NCI-H69 (cell line): ENCODE measurements at regions not wholly inside any gene's neighbourhood (a gene's known extent, or its start where the extent isn't known, plus 50 kb on each side); places are given as distances from the start of the nearest gene placed in this dataset.

Experiments
- DNase-seq: peaks from one replicate; lab custom pipeline; 2025; lab: John Stamatoyannopoulos, UW

DNA sequence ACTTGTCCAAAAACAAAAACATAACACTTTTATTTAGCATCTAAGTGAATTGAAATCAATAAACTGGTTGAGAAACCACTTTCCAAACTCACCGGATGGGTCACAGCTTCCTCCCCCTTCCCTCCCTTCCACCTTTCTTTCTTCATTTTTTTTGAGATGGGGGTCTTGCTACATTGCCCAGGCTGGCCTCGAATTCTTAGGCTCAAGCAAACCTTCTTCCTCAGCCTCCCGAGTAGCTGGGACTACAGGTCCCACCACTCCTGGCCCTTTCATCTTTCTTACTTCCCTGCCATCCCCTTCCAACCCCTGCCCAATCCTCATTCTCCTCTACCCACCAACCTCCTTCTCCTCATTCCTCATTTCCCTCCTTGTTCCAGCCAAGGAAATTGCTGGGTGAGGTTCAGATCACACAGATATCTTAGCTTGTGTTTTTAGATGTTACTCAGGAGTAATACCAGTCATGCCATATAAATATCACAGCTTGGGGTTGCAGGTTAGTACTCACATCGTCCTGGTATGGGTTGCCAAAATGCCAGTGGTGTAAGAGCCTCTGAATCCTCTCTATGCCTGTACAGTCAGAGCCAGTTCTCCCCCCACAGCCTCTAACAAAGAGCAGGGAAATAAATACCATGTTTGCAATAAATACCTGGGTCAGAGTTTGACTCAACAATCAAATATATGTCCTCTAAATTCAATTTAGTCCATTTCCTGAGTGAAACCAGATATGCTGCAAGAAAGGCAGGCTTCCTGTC is 132.7 kb upstream of the NDUFV2 start:
- DNase-seq, result no peak

DNA sequence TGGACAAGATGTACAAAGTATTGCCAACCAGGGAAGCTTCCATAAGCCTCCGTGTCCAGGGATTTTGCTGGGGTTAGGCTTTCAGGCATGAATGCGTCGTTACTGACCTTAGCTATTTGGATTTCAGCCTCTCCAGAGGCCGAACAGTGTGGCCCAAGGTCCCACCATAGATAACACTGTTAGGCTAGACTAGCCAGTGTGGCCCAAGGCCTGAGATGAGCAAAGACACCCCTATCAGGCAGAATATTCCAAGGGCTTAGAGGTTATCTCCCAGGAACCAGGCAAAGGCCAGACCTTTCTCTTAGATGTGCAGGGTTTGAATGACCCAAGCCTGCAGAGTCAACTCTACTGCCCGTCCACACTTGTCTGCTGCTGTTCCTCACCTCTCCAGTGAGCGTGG is 131.7 kb upstream of the NDUFV2 start:
- DNase-seq, result no peak

DNA sequence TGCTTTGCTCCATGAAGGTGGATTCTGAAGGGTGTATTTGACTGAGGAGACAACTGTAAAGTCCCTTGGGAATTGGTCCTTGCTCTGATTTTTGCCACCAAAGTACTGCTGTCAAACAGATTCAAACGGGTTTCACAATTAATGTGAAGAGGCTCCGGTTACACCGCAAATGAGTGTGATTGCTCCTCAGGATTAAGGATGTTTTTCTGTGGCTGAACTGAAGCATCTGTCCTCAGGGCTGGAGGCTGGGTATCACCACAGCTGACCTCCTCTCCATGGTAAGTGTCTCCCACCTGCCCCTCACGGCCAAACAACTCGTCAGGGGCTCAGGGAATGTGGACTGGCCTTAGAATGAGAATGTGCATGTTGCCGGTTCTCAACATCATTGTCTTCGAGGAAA is 130.4 kb upstream of the NDUFV2 start:
- DNase-seq, result peak; percentile 35

DNA sequence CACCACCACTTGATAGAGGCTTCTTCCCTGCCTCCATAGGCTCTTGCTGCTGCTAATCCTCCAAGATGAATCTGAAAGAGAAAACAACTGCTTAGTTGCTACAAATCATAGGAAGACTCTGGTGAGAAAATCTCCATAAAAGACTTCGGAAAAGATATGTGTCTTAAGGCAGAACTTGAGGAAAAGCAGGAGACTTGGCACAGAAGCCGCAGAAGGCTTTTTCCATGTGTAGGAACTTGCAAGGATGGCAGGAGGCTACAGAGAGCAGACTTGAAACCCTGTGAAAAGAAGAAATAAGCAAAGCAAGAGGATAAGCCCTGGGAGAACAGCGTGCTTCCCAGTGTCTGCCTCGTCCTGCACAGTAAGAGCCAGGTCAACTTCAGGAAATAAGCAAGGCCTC is 128.2 kb upstream of the NDUFV2 start:
- DNase-seq, result no peak

DNA sequence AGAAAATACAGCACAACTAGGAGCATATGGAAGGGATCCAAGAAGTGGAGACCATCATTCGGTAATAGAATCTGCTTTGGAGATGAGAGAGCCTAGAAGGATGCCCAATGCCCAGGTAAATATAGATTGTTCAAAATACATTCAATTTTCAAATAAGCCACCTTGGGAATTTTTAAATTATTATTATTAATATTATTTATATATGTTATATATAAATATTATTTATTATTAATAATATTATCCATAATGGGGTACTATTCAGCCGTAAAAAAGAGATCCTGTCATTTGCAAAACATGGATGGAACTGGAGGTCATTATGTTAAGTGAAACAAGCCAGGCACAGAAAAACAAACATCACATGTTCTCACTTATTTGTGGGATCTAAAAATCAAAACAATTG is 127.8 kb upstream of the NDUFV2 start:
- no peak for DNase-seq

DNA sequence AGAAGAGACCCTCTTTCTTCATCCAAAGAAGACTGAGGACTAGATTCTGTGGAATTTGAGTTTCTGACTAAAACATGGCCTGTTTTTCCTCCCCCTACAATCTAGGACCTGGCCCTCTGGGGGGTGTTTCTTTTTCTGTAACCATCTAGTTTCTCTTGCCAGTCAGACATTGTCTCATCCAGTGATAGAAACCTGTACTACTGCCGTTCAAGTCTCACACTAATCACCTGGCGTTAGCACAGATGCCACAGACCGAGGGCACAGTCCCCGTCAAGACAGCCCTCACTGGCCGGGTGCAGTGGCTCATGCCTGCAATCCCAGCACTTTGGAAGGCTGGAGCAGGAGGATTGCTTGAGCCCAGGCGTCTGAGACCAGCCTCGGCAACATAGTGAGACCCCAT is 126.9 kb upstream of the NDUFV2 start:
- DNase-seq, result no peak

DNA sequence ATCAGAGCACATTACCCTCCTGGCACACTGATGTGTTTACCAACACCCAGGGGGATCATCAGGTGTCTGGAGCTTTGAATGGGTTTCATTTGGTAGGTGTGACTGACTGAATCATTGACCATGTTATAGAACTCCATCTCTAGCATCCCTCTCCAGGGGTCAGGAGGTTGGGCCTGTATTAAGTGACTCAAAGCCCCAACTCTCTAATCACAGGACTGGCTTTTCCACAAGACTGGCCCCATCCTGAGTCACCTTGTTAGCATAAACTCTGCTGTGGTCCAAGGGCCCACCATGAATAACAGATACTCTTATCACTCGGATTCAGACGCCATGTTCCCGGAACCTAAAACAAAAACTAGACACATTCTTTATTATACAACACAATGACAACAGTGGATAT is 125.9 kb upstream of the NDUFV2 start:
- peak; percentile 94 for DNase-seq

DNA sequence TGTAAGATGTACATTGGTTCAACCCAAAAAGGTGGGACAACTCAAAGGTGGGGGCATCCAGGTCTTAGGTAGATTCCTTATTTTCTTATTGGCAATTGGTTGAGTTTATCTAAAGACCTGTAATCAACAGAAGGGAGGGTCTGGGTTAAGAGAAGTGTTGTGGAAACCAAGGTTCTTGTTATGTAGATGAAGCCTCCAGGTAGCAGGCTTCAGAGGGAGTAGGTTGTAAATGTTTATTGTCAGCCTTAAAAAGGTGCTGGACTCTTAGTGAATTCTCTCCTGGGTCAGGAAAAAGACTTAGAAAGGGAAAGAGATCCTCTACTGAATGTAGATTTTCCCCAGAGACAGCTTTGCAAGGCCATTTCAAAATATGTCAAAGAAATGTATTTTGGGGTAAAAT is 125.3 kb upstream of the NDUFV2 start:
- no peak for DNase-seq

DNA sequence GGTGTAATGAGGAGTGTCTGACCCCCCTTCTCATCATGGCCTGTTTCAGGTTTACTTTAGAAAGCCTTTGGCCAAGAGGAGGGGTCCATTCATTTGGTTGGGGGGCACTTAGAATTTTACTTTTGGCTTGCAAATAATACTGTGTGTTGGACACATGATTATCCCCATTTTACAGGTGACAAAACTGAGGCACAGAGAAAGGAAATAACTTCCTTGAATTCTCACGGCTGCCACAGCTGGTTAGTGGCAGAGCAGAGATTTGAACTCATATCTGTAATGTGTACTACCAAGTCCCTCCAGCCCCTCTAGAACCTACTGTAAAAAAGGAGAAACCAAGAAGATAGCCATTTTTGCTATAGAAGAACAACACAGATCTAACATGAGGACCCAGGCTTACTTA is 124.8 kb upstream of the NDUFV2 start:
- DNase-seq, result no peak

DNA sequence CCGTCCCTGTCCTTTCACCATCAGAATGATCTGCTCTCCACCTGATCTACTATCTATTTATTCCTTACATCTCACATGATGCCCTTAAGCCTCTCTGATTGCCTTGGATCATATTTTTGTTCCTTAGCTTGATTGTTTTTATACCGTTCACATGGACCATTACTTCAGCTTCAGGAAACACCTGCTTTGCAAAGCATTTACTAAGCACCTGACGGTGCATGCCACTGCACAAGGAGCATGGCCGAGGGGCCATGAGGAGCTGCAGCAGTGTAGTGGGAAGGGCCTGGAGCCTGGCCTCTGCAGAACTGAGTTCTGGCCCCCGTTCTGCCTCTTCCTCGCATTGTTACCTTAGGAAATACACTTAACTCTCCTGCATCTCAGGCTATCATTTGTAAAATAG is 124.1 kb upstream of the NDUFV2 start:
- DNase-seq, result no peak

DNA sequence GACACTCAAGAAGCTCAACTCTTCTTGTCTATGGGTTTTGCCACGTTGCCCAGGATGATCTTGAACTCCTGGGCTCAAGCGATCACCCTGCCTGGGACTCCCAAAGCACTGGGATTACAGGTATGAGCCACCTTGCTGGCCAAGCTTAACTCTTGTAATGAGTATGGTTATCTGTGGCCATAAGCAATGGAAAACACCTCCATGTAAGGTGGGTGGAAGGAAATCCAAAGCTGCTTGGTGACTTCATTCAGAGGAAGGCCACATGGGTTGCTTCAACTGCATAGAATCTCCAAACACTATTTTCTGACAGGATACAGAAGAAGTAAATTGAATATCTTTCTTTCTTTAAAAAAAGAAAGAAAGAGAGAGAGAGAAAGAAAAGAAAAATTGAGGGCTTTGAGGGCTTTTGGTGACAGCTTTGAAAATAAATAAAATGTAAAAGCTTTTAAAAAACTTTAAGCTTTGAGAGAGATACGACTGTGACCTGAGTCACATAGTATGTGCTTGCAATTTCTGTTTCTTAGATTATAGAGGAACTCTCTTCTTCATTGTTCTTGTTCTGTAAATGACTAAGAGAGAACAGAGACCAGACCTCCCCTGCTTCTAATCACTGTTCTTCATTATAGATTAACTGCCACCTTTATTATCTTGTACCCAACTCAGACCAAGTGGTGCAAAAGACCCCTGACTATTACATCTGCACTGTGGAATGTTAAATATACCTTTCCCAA is 123.1 kb upstream of the NDUFV2 start:
- DNase-seq, result no peak

DNA sequence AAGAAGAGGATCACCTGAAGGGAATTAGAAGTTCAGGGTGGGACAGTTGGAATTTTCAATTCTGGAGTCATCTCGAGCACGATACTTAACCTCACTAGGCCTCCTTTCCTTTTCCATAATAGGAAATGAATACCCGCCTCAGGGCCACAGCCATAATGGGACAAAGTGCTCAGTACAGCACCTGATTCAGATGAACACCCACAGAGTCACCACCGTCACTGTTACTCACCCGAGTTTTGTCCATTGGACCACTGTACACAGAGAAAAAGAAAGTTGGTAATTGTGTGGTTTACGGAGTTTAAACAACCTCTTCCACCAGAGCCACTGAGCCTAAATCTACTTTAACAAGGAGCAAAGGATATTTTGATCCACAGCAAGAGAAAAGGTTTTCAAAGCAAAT is 122.0 kb upstream of the NDUFV2 start:
- peak; percentile 86 for DNase-seq

DNA sequence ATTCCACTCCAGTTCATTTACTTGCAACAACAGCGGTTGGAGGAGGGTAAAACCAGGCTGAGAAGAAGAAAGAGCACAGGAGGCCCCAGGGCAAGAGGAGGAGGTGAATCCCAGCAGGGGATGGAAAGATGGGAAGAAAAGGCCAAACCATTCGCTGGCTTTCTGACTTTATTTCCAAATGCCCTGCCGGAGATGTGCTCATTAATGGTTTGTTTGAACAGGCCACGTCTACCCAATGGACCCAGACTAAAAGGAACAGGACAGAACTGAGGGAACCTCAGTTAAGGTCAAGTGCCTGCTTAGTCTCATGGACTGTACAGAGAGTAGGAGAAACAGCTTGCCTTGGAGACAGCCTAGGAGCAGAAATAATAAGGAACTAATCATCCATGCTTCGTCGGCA is 121.6 kb upstream of the NDUFV2 start:
- DNase-seq, result peak; percentile 96

DNA sequence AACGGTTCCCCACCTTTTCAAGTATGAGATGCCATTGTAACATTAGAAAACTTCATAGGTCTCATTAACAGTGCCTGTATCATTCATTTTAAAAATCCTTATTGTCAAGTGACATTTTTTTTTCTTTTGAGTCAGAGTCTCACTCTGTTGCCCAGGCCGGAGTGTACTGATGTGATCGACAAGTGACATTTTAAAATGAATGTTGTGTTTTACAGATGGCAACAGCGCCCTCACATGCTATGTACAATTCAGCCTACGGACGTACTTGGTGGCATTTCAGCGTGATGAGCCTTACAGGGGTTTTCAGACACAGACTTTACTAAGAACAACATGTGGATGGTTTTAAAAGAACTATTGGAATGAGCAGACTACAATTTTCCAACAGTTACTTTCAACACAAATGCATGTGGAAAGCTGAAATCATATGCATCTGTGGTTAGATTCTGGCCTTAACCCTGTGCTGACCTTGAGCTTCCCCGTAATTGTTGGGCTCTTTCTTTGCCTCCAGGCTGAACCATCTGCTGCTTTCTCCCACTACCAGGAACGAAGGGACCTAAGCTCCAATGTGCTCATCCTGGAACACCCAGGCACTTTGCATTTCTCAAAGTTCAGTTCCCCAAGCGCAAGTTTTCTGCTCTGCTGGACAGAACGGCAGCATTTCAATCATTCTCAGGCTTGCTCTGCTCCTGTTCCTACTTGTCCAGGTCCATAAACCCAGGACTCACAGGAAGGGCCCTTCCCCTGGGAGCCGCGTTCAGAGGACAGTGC is 119.9 kb upstream of the NDUFV2 start:
- DNase-seq, result peak; percentile 98

DNA sequence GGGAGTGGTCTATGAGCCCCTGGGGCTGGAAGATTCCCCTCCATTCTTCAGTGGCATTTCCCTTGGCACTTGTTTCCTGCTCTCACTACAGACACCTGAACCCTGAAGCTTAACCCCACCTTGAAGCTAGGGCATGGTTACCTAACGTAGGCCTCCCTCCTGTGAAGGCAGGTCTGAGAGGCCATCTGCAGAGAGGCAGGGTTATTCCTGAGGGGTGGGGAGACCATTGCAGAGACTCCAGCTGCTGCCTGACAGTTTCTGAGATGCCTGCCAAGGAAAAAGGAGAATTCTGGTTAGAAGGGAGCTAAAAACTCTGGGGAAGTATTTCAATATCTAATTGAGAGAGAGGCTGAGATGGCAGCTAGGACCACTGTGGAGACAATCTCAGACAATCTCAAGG is 119.3 kb upstream of the NDUFV2 start:
- peak; percentile 98 for DNase-seq

DNA sequence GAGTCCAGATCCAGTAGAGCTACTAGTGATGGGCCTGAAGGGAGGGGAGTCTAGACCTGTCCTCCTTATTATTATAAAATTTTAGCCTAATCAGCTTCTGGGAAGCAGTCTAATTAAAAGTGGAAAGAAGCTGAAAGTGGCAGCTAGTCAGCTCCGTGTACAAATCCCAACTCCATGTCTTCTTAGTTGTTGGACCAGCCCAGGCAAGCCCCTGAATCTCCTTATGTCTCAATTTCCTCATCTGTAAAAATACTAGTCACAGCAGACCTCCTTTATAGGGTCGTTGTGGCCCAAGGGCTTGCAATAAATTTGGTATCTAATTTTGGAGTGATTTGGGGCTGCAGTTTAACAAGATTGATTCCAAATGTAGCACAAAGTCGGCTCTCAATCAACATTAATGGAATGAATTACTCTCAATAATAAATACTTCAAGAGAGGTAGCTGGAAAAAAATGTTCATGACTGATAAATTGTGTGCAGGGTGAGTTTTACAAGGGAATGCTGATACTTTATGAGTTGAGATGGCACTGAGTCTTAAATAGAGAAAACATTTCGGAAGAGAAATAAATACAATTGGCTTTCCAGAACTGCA is 118.3 kb upstream of the NDUFV2 start:
- peak; percentile 53 for DNase-seq

DNA sequence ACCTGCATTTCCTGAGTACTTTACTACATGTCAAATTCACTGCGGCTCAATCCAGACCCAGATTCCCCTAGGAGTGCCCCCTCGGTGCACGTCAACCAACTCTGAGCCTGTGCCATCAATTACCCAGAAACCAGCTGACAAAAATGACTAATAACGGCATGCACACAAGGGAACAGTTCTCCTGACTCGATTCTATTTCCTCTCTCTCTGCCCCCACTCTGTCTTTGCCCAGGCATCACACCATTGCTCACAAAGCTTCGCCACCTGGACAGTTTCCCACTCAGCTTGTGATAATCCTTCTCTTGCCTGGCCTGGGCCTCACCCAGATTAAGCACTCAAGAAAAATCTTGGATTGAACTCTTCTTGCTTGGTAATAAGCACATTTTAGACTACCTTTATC is 115.3 kb upstream of the NDUFV2 start:
- DNase-seq, result no peak

DNA sequence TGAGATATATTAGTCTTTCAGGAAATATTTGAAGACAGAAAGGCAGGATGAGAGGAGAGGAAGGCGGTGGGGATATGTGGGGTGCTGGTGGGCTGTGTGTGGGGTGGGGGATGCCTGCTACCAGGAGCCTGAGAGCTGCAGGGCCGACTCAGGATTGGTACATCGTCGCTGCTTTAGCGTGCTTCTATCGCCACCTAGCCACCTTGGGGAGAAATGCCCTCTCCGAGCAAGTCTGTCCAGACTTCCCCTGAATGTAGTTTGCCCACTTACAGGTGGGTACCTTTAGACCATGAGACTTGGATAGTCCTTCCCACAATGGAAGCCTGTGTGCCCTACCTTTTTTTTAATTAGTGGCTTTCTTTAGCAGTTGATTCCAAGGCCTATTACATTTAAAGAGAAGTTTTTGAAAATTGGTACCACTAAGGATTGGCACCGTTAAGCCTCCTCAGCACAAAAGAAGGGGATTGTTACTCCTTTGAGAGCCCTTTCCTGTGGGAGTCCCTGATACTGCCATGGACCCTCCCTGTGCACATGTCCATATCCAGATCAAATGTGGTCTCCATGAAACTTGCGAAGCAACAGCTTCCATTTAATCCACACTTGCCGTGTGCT is 114.1 kb upstream of the NDUFV2 start:
- DNase-seq, result peak; percentile 91

DNA sequence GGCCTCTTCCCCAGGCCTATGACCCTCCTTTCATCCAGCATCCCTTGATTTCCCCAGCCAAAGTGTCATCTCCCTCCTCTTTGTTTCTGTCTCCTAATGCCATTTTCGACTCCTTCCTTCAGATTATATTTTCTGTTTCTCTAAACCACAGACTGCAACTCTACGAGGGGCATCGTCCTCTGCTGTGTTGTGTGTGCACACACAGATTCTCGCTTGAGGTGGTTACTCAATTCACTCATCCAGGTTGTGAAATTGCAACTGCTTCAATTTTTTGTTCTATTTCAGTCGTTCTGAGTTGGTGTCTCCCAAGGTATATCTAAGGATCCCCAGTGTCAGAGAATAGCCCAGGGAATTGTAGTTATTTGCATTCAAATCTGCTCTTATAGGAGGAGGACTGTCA is 113.5 kb upstream of the NDUFV2 start:
- no peak for DNase-seq

DNA sequence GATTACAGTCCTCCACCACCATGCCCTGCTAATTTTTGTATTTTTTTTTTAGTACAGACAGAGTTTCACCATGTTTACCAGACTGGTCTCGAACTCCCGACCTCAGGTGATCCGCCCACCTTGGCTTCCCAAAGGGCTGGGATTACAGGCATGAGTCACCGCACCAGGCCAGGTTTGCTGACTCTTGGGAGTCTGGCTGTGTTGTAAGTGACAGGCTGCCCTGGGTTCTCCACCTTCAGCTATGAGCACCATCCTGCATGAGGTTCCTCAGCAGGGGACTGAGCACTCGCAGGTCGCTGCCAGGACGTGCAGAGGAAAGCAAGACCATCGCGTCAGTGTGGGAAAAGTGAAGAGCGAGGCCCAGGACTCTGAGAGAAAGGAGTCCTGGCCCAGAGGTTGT is 112.6 kb upstream of the NDUFV2 start:
- peak; percentile 33 for DNase-seq

DNA sequence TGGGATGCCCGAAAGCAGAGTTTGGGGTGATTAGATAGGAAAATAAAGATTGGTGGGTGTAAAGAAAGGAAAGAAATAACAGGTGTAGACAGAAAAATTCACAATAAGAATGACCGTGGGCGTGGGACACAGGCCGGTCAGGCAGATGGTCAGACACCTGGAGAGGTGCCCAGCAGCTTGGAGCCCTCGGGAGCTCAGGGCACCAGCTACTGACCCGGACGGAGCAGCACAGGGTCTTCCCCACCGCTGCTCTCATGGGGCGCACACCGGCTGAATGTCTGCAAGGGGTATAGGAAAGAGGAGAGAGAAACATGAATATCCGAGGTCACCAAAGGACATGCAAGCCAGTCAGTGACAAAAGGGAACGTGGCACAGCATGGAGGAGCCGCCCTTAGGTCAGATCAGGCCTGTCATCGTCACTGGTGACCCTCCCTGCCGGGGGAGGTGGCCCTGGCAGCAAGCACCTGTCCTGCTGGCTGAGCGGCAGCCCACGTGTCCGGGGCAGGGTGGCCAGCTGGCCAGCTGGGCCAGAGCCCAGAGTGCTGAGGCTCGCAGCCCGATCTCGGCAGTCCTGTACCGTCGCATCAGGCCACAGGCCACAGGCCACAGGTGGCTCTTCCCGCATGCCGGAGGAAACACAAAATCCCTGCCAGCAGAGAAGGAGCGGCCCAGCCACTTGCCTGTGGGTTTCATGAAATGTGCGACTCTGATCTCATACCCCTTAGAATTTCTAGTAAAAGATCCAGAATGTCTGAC is 112.0 kb upstream of the NDUFV2 start:
- no peak for DNase-seq
